ENCODE measurements at regions not wholly inside any gene's neighbourhood (a gene's known extent, or its start where the extent isn't known, plus 50 kb on each side); places are given as distances from the start of the nearest gene placed in this dataset.

- no peaks in the 10 kb centered on the region for H3K9me3 ChIP-seq (ENCODE audit: low read length)
- H3K4me1 ChIP-seq (ENCODE audit: insufficient read depth, low read length, poor library complexity, severe bottlenecking) = no peaks in the 10 kb centered on the region
- no peak overlapping the region for H3K27ac ChIP-seq (ENCODE audit: low read depth, low read length, poor library complexity, severe bottlenecking)
- H3K4me2 ChIP-seq (ENCODE audit: low read length) = no peak overlapping the region
- no peak overlapping the region for H3K4me3 ChIP-seq (ENCODE audit: low read depth, low read length, poor library complexity, severe bottlenecking)
- no peak overlapping the region for H2AFZ ChIP-seq (ENCODE audit: low read length)
- no peak for DNase-seq (ENCODE audit: low spot score)
- intact Hi-C loops (cut with micrococcal nuclease; ENCODE audit: unreplicated experiment) = no loop called here
- no peaks in the 10 kb centered on the region for H3K9me2 ChIP-seq (ENCODE audit: insufficient read depth, low read length)
- H4K20me1 ChIP-seq (ENCODE audit: insufficient read depth, low read length) = no peaks in the 10 kb centered on the region
- CTCF ChIA-PET (ENCODE audit: unreplicated experiment) = no interaction called here
- no peak for TF ChIP-seq EZH2phosphoT487 (IDR thresholded peaks at IDR 0.05; ENCODE audit: borderline replicate concordance, low read depth, low read length)
- no peak for TF ChIP-seq CTCF (conservative IDR thresholded peaks at IDR 0.05; ENCODE audit: low read length)
- POLR2A ChIA-PET = no interaction called here
- no peaks in the 10 kb centered on the region for H3K79me2 ChIP-seq (ENCODE audit: insufficient read depth, low read depth, low read length)
- BruUV-seq (replicated peaks) = no TSS peak
- H3K36me3 ChIP-seq (ENCODE audit: insufficient read depth, low read length) = no peaks in the 10 kb centered on the region
Measured at GRCh38 chr21:41095983-41096382, 72.0 kb upstream of the BACE2 start.

- H3K4me1 ChIP-seq (ENCODE audit: insufficient read depth, low read length, poor library complexity, severe bottlenecking) = no peaks in the 10 kb centered on the region
- H3K27ac ChIP-seq (ENCODE audit: low read depth, low read length, poor library complexity, severe bottlenecking) = no peak overlapping the region
- BruUV-seq (replicated peaks) = no TSS peak
- no peak overlapping the region for H3K4me2 ChIP-seq (ENCODE audit: low read length)
- ChIA-PET POLR2A (no interaction called here), CTCF (ENCODE audit: unreplicated experiment) (no interaction called here)
- H3K36me3 ChIP-seq (ENCODE audit: insufficient read depth, low read length) = no peaks in the 10 kb centered on the region
- intact Hi-C loops (cut with micrococcal nuclease; ENCODE audit: unreplicated experiment) = no loop called here
- H4K20me1 ChIP-seq (ENCODE audit: insufficient read depth, low read length) = no peaks in the 10 kb centered on the region
- DNase-seq (ENCODE audit: low spot score) = no peak
- no peak overlapping the region for H3K4me3 ChIP-seq (ENCODE audit: low read depth, low read length, poor library complexity, severe bottlenecking)
- no peak for TF ChIP-seq EZH2phosphoT487 (IDR thresholded peaks at IDR 0.05; ENCODE audit: borderline replicate concordance, low read depth, low read length)
- TF ChIP-seq CTCF (conservative IDR thresholded peaks at IDR 0.05; ENCODE audit: low read length) = no peak
- H3K79me2 ChIP-seq (ENCODE audit: insufficient read depth, low read depth, low read length) = no peaks in the 10 kb centered on the region
- no peaks in the 10 kb centered on the region for H3K9me3 ChIP-seq (ENCODE audit: low read length)
- H2AFZ ChIP-seq (ENCODE audit: low read length) = no peak overlapping the region
- H3K9me2 ChIP-seq (ENCODE audit: insufficient read depth, low read length) = no peaks in the 10 kb centered on the region
Measured at GRCh38 chr21:41098076-41098475, 69.9 kb upstream of the BACE2 start.

GRCh38 chr21:41098481-41099042 lies 69.4 kb upstream of the BACE2 start:
- no peak overlapping the region for H3K4me3 ChIP-seq (ENCODE audit: low read depth, low read length, poor library complexity, severe bottlenecking)
- POLR2A ChIA-PET = interaction anchor here (0.6 kb wide), 1 partner anchor 99 kb away, joined by 3 read pairs; no protein-coding TSS in a partner anchor
- H4K20me1 ChIP-seq (ENCODE audit: insufficient read depth, low read length) = no peaks in the 10 kb centered on the region
- no peaks in the 10 kb centered on the region for H3K4me1 ChIP-seq (ENCODE audit: insufficient read depth, low read length, poor library complexity, severe bottlenecking)
- no peaks in the 10 kb centered on the region for H3K9me3 ChIP-seq (ENCODE audit: low read length)
- no peak overlapping the region for H3K27ac ChIP-seq (ENCODE audit: low read depth, low read length, poor library complexity, severe bottlenecking)
- H3K36me3 ChIP-seq (ENCODE audit: insufficient read depth, low read length) = no peaks in the 10 kb centered on the region
- DNase-seq (ENCODE audit: low spot score) = no peak
- BruUV-seq (replicated peaks) = no TSS peak
- TF ChIP-seq CTCF (conservative IDR thresholded peaks at IDR 0.05; ENCODE audit: low read length) (no peak), EZH2phosphoT487 (IDR thresholded peaks at IDR 0.05; ENCODE audit: borderline replicate concordance, low read depth, low read length) (no peak)
- no peaks in the 10 kb centered on the region for H3K79me2 ChIP-seq (ENCODE audit: insufficient read depth, low read depth, low read length)
- H2AFZ ChIP-seq (ENCODE audit: low read length) = no peak overlapping the region
- CTCF ChIA-PET (ENCODE audit: unreplicated experiment) = no interaction called here
- no peak overlapping the region for H3K4me2 ChIP-seq (ENCODE audit: low read length)
- intact Hi-C loops (cut with micrococcal nuclease; ENCODE audit: unreplicated experiment) = no loop called here
- no peaks in the 10 kb centered on the region for H3K9me2 ChIP-seq (ENCODE audit: insufficient read depth, low read length)
